PC-9 (cell line): ENCODE measurements at regions not wholly inside any gene's neighbourhood (a gene's known extent, or its start where the extent isn't known, plus 50 kb on each side); places are given as distances from the start of the nearest gene placed in this dataset.

Experiments
- CTCF ChIP-seq: fragments of 200-600 bp; sonication (generic); conservative IDR thresholded peaks from 2 replicates; pipeline ENCODE4 v1.6.1; 2017; ENCODE audit warnings: mixed run types, antibody characterized with exemption, mild to moderate bottlenecking, moderate library complexity
- EZH2 ChIP-seq: fragments of 200-600 bp; sonication (generic); IDR thresholded peaks from 2 replicates; pipeline ENCODE4 v1.8.0; 2017; ENCODE audit warnings: antibody characterized with exemption, low read depth

GRCh38 chr17:72204742-72205141, 83.9 kb downstream of the SOX9 start:
- no peak for TF ChIP-seq EZH2
- TF ChIP-seq CTCF, result no peak
